Activated effector memory CD4-positive, alpha-beta T cell treated with anti-CD3 and anti-CD28 coated beads, Interleukin-2, amount 50 U/mL, for 16 hours (primary cell): ENCODE measurements at regions not wholly inside any gene's neighbourhood (a gene's known extent, or its start where the extent isn't known, plus 50 kb on each side); places are given as distances from the start of the nearest gene placed in this dataset.
"Not testable (repeated sequence)": the region's sequence is repeated elsewhere in the genome, so short reads cannot be mapped to it uniquely, and the experiment has no call there.

ENCODE experiments used
- DNase-seq: peaks from one replicate; pipeline ENCODE4 v3.0.0-alpha.2; 2020

- no peak for DNase-seq
These were observed 885.8 kb downstream of the KCNA4 start for GRCh38 chr11:29131055-29131454.

GRCh38 chr11:29129844-29130243 is 887.0 kb downstream of the KCNA4 start:
- no peak for DNase-seq

DNA sequence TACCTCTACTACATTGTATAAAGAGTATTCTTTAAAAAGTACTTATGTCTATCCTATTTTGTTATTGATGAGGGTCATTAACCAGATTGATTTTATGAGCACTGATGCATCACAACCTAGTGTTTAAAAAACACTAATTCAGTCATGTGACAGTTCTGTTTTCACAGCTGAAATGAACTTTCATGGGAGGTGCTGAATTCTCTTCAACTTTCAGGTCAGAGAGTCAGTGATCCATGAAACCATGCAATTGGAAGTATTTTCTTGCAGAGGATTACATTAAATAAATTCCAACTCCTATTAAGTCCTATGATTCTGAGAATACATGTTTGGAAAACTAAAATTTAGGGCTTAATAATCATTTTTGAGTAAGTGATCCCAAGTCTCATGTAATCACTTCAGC is 889.4 kb downstream of the KCNA4 start:
- DNase-seq = no peak

GRCh38 chr11:29125606-29126005 is 891.2 kb downstream of the KCNA4 start:
- no peak for DNase-seq

DNA sequence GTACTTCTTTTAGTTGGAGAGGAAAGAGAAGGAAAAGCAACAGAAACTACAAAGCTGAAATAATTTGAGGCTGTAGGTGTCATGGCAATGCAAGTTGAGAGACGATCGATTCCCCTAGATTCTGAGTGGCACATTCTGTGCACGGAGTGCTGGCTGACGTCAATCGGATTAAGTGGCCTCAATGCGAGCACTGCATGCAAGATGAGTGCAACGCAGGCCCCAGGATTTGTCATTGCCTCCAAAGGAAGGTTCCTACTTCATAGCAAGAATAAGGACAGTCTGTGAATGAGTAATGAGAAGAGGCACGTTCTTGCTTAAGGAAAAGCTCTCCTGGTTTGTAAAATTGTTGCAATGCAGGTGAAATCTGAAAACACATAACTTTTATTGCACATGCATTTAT is 892.4 kb downstream of the KCNA4 start:
- DNase-seq = no peak

DNA sequence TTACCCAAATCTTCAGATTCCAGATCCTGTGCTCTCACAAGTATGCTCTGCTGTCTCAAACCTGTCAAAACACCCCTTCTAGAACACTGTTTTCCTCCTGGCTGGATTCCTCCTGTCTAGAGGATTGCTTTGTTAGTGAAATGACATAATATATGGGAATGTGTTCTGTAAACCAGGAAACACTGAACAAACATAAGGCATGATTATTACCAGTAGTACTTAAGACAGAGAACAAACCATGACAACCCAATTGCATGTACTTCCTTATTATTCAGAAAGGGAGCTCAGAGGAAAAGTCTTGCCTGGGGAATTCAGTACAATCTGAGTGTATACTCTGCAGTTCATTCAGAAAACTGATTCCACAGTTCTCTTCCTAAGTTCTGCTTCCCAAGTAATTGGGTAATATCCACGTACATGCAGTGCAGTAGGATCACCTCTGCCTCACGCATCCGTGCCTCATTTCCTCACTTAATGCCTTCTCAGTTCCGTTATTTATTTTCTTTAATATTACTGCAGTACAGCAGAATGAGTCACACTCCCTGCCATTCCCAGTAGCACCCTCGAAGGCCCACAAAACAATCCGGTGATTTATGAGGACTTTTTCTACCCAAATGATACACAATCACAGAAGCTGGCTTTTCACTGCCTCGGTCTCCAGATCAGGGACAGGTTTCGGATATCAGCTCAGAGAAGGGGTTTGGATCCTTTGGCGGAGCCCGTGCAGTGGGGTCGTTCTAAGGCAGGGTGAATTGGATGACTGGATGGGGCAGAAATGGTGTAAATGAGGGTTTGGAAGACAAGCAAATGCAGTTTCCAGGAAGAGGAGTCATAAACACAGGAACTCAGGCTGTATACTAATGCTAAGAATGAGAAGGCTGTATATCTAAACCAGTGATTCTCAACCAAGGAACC is 896.9 kb downstream of the KCNA4 start:
- no peak for DNase-seq

GRCh38 chr11:29119116-29119515 is 897.7 kb downstream of the KCNA4 start:
- no peak for DNase-seq

DNA sequence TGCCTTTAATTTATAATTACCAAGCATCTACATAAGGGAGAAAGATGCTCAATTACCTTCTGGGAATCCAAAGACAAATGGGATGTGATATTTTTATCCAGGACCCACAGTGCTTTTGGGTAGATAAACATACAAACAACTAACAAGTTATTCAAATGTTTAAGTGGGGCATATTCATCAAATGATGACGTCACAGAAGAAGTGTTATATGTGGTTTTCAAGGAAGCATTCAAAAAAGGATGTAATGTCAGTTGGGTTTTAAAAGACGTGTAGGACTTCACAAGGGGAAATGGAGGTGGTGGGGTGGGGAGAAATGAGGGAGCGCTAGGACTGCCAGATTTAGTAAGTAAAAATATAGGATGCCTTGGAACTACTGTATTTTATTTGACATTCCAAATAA is 915.9 kb downstream of the KCNA4 start:
- no peak for DNase-seq

GRCh38 chr11:29095821-29096220 is 921.0 kb downstream of the KCNA4 start:
- DNase-seq = no peak

DNA sequence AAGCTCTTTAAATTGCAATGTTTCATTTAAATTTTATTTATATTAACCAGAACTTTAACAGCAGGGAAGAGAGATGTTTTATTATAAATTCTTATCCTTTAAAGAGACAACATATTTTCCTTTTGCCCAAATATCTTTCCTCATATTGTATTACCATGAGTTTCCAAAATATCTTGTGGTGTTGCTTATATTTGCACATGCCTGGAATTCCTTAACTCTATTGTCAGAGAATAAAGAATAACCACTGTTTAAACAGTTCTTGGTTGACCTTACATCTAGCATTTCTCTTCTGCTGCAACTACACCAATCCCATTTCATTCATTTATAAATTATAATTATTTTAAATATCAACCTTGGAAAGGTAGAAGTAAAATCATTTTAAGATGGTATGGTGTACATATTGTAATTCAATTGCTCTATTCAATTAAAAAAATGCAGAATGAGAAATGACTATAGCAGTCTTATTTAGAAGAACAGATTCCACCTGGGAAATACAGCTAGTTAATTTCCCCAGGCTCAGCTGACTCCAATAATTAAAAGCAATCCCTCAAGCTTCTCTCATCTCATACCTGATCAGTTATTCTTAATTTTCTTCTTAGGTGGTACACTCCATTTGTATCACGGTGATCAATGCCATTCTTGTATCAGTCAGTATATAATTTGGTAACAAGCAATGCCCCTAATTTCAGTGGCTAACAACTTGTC is 923.3 kb downstream of the KCNA4 start:
- DNase-seq = no peak

DNA sequence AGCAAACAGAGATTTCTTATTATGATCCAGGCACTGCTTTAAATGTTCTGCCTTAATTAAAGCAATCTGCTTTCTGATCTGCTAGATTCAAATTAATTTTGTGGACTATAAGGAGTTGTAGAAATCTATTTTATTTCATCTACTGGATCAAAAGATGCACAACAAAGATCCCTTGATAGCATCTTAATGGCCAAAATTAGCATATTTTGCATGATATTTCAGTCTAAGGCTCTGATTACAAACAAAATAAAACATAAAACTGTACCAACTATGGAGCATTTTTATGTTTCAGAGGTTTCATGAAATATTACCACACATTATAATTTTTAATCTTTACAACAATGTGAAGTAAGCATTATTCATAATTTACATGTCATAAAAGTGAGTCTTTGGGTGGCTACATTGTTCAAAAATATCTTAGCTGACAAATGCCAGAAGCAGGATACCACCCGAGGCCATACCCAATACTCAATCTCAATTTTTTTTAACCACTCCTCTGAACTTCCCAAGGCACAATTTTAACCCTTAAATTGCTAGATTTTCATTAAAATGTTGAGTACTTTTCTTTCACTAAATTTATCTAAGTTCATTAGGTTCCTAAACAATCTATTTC is 929.5 kb downstream of the KCNA4 start:
- no peak for DNase-seq

GRCh38 chr11:29075726-29076125 is 941.1 kb downstream of the KCNA4 start:
- no peak for DNase-seq

DNA sequence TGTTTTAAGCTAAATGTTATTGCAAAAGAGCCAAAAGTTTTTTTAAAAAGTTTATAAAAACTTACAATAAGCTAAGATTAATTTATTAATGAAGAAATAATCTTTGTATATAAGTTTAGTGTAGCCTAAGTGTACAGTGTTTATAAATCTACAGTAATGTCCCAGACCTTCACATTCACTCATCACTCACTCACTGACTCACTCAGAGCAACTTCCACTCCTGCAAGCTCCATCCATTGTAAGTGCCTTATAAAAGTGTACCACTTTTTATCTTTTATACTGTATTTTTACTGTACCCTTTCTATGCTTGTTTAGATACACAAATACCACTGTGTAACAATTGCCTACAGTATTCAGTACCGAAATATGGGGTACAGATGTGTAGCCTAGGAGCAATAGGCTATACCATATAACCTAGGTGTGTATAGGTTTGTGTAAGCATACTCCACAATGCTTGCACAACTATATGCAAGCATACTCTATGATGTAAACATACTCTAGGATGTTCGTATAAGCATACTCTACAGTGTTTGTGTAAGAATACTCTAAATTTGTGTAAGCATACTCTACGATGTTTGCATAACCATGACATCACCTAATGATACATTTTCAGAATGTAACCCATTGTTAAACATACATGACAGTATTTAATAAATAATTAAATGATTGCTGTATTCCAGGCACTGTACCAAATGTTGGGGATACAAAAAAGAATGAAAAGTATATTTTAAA is 953.0 kb downstream of the KCNA4 start:
- no peak for DNase-seq

DNA sequence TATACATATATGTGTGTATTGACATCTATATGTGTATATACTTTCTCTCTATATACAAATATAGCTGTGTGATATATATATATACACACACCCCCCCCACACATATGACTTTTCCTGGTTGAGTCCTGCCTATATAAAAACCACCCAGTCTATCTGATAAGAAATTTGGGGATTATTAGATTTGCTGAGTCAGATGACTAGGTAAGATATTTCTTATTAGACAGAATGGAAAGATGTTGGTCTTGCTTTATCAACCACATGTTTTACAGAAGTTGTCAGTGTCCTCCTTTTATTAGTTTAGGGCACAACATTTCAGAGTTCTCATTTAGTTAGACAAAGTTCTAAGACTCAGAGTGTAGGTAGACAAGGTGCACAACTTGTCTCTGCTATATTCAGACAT is 953.3 kb downstream of the METTL15 start:
- DNase-seq = no peak

- not testable (repeated sequence) for DNase-seq
These were observed 948.3 kb downstream of the METTL15 start for GRCh38 chr11:29056487-29056886.

GRCh38 chr11:29051935-29052334 is 943.7 kb downstream of the METTL15 start:
- DNase-seq = no peak

GRCh38 chr11:29050962-29051361 is 942.8 kb downstream of the METTL15 start:
- DNase-seq = not testable (repeated sequence)

DNA sequence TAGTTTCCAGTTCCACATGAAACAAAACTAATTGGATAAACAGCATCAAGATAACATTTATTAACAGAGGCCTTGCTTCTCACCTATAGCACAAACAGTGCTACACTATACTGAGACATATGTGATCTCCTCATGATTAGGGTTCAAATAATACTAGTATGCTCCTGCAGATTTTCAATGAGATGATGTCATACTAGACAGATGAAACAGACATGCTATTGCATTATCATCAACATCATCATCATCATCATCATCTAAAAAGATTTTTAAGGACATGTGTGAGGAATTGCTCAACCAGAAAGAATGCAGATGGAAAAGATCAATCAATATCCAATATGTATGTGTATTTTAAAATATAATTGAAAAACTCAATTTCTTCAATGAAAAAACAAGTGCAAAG is 932.3 kb downstream of the METTL15 start:
- no peak for DNase-seq

- DNase-seq = no peak
These were observed 924.4 kb downstream of the METTL15 start for GRCh38 chr11:29032384-29033149.

DNA sequence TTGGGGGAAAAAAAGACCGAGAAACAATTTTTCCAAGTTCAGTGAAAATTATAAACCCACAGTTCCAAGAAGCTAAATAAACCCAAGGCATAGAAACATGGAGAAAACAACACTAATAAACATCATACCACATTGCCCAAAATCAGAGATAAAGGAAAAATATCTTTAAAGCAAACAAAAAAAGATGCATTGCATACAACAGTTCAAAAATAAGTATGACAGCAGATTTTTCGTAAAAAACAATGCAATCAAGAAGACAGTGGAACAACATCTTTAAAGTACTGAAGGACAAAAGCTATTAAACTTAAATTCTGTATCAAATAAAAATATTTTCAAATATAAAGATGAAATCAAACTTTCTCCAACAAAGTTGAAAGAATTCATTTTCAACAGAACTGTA is 921.3 kb downstream of the METTL15 start:
- no peak for DNase-seq

DNA sequence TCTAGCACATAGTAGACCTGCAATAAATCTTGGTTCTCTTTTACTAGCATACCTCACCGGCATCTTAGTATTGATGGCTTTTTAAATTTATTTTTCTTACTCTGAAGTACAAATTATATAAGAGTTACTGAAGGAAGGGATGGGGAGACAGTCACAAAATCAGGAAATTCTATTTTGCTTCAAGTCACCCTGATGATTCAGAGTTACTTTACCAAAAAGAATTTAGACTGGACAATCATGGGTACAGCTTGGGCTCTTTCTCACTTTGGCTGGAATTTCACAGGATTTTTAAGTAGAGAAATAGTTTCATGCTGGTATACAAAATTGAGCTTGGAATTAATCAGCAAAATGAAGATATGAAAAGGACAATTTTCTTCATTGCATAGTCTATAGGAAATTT is 919.2 kb downstream of the METTL15 start:
- DNase-seq = no peak

- DNase-seq = no peak
These were observed 918.1 kb downstream of the METTL15 start for GRCh38 chr11:29026286-29026685.
